HepG2 (cell line): ENCODE measurements at regions not wholly inside any gene's neighbourhood (a gene's known extent, or its start where the extent isn't known, plus 50 kb on each side); places are given as distances from the start of the nearest gene placed in this dataset.

Experiments used
- ATAC-seq: fragments of 200-7000 bp; cut with Tn5 transposase; 3 replicates; pipeline ENCODE4 v1.9.1; 2020; ENCODE audit warnings: mild to moderate bottlenecking, moderate library complexity
- BruUV-seq: library from RNA; stranded (reverse); fragments of 400-500 nt; replicated peaks from 2 replicates; lab custom pipeline; 2021; lab: Mats Ljungman, UMichigan
- CTCF ChIA-PET: fragments of 300-600 bp; formaldehyde crosslinking; extraction: SDS; loops from one replicate; lab custom pipeline; 2021; ENCODE audit warnings: low total read pairs, inconsistent platforms, low intra/inter-chr PET ratio; lab: Yijun Ruan, JAX
- POLR2A ChIA-PET: fragments of 350-600 bp; sonication (Branson Sonifier 250); formaldehyde crosslinking; loops from one replicate; lab custom pipeline; 2020; ENCODE audit warnings: antibody characterized with exemption, inconsistent platforms; lab: Yijun Ruan, JAX
- DNase-seq: peaks from one replicate; pipeline ENCODE4 v3.0.0-alpha.2; 2015; ENCODE audit warnings: low spot score
- FAIRE-seq: peaks from 3 replicates; lab custom pipeline; 2011; peaks lifted over from hg19 to GRCh38; lab: Jason Lieb, UNC
- H2AFZ ChIP-seq: one replicate; pipeline ENCODE4 v1.6.1; 2011; ENCODE audit warnings: low read length, inconsistent platforms
- H3K27ac ChIP-seq: fragments of 300-600 bp; 3 replicates; pipeline ENCODE4 v1.8.0; 2011; ENCODE audit warnings: mixed run types, mild to moderate bottlenecking, mixed read lengths, low read length, inconsistent platforms; ENCODE audit not compliant: insufficient read depth; ENCODE audit errors: extremely low read length
- H3K27me3 ChIP-seq, 2 experiments: fragments of 200-600 bp in 1 of 2; 2 replicates in 1 of 2; 3 replicates in 1 of 2; pipeline versions ENCODE4 v1.6.0 to v1.8.0; 2011; ENCODE audit warnings: low read length in 2 of 2, mild to moderate bottlenecking in 2 of 2, moderate library complexity in 2 of 2, inconsistent platforms in 1 of 2; ENCODE audit not compliant: insufficient read depth in 2 of 2, control insufficient read depth in 1 of 2
- H3K36me3 ChIP-seq, 2 experiments: fragments of 200-600 bp in 1 of 2; replicated peaks in 1 of 2; 2 replicates in 1 of 2; 3 replicates in 1 of 2; pipeline versions ENCODE4 v1.5.1 to v1.8.0; 2011; ENCODE audit warnings: low read length in 2 of 2, inconsistent platforms in 1 of 2; ENCODE audit not compliant: insufficient read depth in 2 of 2, control insufficient read depth in 1 of 2
- H3K4me1 ChIP-seq: 2 replicates; pipeline ENCODE4 v1.5.1; 2012; ENCODE audit warnings: low read length, inconsistent platforms; ENCODE audit not compliant: insufficient read depth
- H3K4me2 ChIP-seq: 2 replicates; pipeline ENCODE4 v1.6.0; 2011; ENCODE audit warnings: low read depth, low read length, inconsistent platforms
- H3K4me3 ChIP-seq, 3 experiments: fragments of 200-600 bp in 1 of 3; sonication (generic), shearing (Covaris generic) in 1 of 3; replicated peaks in 1 of 3; 2 replicates each; pipeline ENCODE4 v1.5.1; 2011 to 2016; ENCODE audit warnings: low read length in 3 of 3, inconsistent platforms in 2 of 3, low read depth in 2 of 3, mild to moderate bottlenecking in 2 of 3, control low read depth in 1 of 3, mixed read lengths in 1 of 3; ENCODE audit not compliant: insufficient read depth in 1 of 3
- H3K79me2 ChIP-seq: one replicate; pipeline ENCODE4 v1.6.1; 2011; ENCODE audit warnings: low read length, inconsistent platforms; ENCODE audit not compliant: insufficient read depth
- H3K9ac ChIP-seq: 2 replicates; pipeline ENCODE4 v1.6.0; 2011; ENCODE audit warnings: mild to moderate bottlenecking, low read depth, low read length, inconsistent platforms; ENCODE audit not compliant: insufficient read depth
- H3K9me3 ChIP-seq: 2 replicates; pipeline ENCODE4 v1.5.1; 2012; ENCODE audit warnings: mild to moderate bottlenecking, low read length
- H4K20me1 ChIP-seq: 2 replicates; pipeline ENCODE4 v1.6.0; 2011; ENCODE audit warnings: inconsistent platforms, mild to moderate bottlenecking, low read length, moderate library complexity; ENCODE audit not compliant: insufficient read depth
- CSRNP1 ChIP-seq: sonication (generic); formaldehyde crosslinking; IDR thresholded peaks from 2 replicates; pipeline ENCODE4 v1.8.1; 2023; ENCODE audit warnings: mild to moderate bottlenecking, missing genetic modification reagents
- FOXK2 ChIP-seq: fragments of 450-650 bp; IDR thresholded peaks from 2 replicates; pipeline ENCODE4 v1.6.1; 2016
- FUBP1 ChIP-seq: sonication (generic); formaldehyde crosslinking; IDR thresholded peaks from 2 replicates; pipeline ENCODE4 v1.5.1; 2020; ENCODE audit warnings: missing genetic modification reagents, mild to moderate bottlenecking, borderline replicate concordance
- IRX3 ChIP-seq: sonication (generic); formaldehyde crosslinking; IDR thresholded peaks from 2 replicates; pipeline ENCODE4 v1.8.1; 2023; ENCODE audit warnings: mild to moderate bottlenecking, low read depth, missing genetic modification reagents, borderline replicate concordance
- PHF21A ChIP-seq: sonication (generic); formaldehyde crosslinking; IDR thresholded peaks from 2 replicates; pipeline ENCODE4 v1.5.0; 2020; ENCODE audit warnings: mild to moderate bottlenecking, missing genetic modification reagents
- POLR2AphosphoS5 ChIP-seq: IDR thresholded peaks from 2 replicates; pipeline ENCODE4 v1.6.1; 2012; ENCODE audit warnings: low read depth, low read length
- RBFOX2 ChIP-seq: fragments of 200-400 bp; formaldehyde crosslinking; IDR thresholded peaks from 2 replicates; pipeline ENCODE4 v1.6.1; 2017; ENCODE audit warnings: low read depth, mild to moderate bottlenecking, low read length
- SRY ChIP-seq: sonication (generic); formaldehyde crosslinking; IDR thresholded peaks from 2 replicates; pipeline ENCODE4 v1.8.0; 2022; ENCODE audit warnings: mild to moderate bottlenecking, missing genetic modification reagents
- ZNF879 ChIP-seq: sonication (generic); formaldehyde crosslinking; IDR thresholded peaks from 2 replicates; pipeline ENCODE4 v1.8.1; 2023; ENCODE audit warnings: missing genetic modification reagents
- ZSCAN21 ChIP-seq: sonication (generic); formaldehyde crosslinking; IDR thresholded peaks from 2 replicates; pipeline ENCODE4 v1.8.0; 2022; ENCODE audit warnings: mild to moderate bottlenecking, missing genetic modification reagents, moderate library complexity, borderline replicate concordance
- ZSCAN22 ChIP-seq: sonication (generic); formaldehyde crosslinking; IDR thresholded peaks from 2 replicates; pipeline ENCODE4 v1.4.0; 2020; ENCODE audit warnings: mild to moderate bottlenecking, missing genetic modification reagents
- WGBS: methylation state at CpG from one replicate; pipeline ENCODE4 v1.1.6; 2017; ENCODE audit warnings: low lambda C conversion rate; 5-methylcytosine and 5-hydroxymethylcytosine counted together
- in situ Hi-C: cut with HindIII; loops from 2 replicates; pipeline ENCODE4 v1.10.0; 2017; ENCODE audit warnings: low pct_unique_long_range_greater_than_20kb; ENCODE audit not compliant: extremely low pct_ligation_motif_present
- intact Hi-C: fragments of 100-400 bp; cut with micrococcal nuclease; formaldehyde crosslinking; loops from one replicate; pipeline ENCODE4 v1.10.0; 2022; ENCODE audit not compliant: unreplicated experiment

- no peak for TF ChIP-seq ZNF879
- TF ChIP-seq SRY: no peak
- TF ChIP-seq CSRNP1 (CRISPR knock-in tag): no peak
- no peak for TF ChIP-seq ZSCAN22 (CRISPR knock-in tag)
Measured at GRCh38 chr12:93101367-93101766, 172.3 kb upstream of the EEA1 start (continued).

GRCh38 chr12:93102312-93102711, 173.2 kb upstream of the EEA1 start:
- Histone ChIP-seq H3K4me2 (peak overlapping the region; percentile 45), H3K4me1 (peaks cover 80% of the 10 kb centered on the region), H2AFZ (no peak overlapping the region), H3K27ac (peak overlapping the region; percentile 91), H3K36me3 (no peaks in the 10 kb centered on the region), H3K9ac (peak overlapping the region; percentile 50), H3K79me2 (no peaks in the 10 kb centered on the region), H3K27me3 (no peaks in the 10 kb centered on the region), H3K9me3 (no peaks in the 10 kb centered on the region), H3K4me3 (no peak overlapping the region), H4K20me1 (no peaks in the 10 kb centered on the region)
- FAIRE-seq (no peak), DNase-seq (no peak), ATAC-seq (peak; percentile 38)
- BruUV-seq: TSS peak; percentile 78
- intact Hi-C loops: loop anchor here (1.0 kb wide), 2 partner anchors 20 to 96 kb away; no protein-coding TSS in a partner anchor
- ChIA-PET CTCF (no interaction called here), POLR2A (interaction anchor here (1.0 to 1.4 kb wide), 2 partner anchors 20 to 86 kb away, joined by 3 to 11 read pairs; no protein-coding TSS in a partner anchor)
- 79% methylated on average over 1 of the region's 1 CpG for WGBS
- no peak for TF ChIP-seq ZSCAN21 (CRISPR knock-in tag)
- TF ChIP-seq FOXK2: no peak
- TF ChIP-seq PHF21A (CRISPR knock-in tag): 0 out of 2 replicates have a peak, but pooled peaks have one; percentile 8
- TF ChIP-seq POLR2AphosphoS5: 0 out of 2 replicates have a peak, but pooled peaks have one; percentile 35
- TF ChIP-seq FUBP1 (CRISPR knock-in tag): no peak
- peak; percentile 32; the same call in 1 of the 2 replicates for TF ChIP-seq RBFOX2
- no peak for TF ChIP-seq IRX3 (CRISPR knock-in tag)
- in situ Hi-C loops: no loop called here
